Medulla oblongata (tissue), 1 donor: ENCODE measurements at regions not wholly inside any gene's neighbourhood (a gene's known extent, or its start where the extent isn't known, plus 50 kb on each side); places are given as distances from the start of the nearest gene placed in this dataset.
"Not testable (repeated sequence)": the region's sequence is repeated elsewhere in the genome, so short reads cannot be mapped to it uniquely, and the experiment has no call there.

Experiments used
- DNase-seq: peaks from one replicate; pipeline ENCODE4 v3.0.0-alpha.2; 2015; ENCODE audit errors: extremely low spot score

DNA sequence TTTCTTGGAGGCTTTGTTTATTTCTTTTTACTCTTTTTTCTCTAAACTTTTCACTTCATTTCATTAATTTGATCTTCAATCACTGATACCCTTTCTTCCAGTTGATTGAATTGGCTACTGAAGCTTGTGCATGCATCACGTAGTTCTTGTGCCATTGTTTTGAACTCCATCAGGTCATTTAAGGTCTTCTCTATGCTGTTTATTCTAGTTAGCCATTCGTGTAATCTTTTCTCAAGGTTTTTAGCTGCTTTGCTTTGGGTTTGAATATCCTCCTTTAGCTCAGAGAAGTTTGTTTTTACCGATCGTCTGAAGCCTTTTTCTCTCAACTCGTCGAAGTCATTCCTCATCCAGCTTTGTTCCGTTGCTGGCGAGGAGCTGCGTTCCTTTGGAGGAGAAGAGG is 189.9 kb downstream of the TTC6 start:
- not testable (repeated sequence) for DNase-seq

DNA sequence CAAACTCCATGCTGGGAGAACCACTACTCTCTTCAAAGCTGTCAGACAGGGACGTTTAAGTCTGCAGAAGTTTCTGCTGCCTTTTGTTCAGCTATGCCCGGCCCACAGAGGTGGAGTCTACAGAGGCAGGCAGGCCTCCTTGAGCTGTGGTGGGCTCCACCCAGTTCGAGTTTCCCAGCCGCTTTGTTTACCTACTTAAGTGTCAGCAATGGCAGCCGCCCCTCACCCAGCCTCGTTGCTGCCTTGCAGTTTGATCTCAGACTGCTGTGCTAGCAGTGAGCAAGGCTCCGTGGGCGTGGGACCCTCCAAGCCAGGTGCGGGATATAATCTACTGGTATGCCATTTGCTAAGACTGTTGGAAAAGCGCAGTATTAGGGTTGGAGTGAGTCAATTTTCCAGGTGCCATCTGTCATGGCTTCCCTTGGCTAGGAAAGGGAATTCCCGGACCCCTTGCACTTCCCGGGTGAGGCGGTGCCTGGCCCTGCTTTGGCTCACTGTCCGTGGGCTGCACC is 190.7 kb downstream of the TTC6 start:
- not testable (repeated sequence) for DNase-seq

DNA sequence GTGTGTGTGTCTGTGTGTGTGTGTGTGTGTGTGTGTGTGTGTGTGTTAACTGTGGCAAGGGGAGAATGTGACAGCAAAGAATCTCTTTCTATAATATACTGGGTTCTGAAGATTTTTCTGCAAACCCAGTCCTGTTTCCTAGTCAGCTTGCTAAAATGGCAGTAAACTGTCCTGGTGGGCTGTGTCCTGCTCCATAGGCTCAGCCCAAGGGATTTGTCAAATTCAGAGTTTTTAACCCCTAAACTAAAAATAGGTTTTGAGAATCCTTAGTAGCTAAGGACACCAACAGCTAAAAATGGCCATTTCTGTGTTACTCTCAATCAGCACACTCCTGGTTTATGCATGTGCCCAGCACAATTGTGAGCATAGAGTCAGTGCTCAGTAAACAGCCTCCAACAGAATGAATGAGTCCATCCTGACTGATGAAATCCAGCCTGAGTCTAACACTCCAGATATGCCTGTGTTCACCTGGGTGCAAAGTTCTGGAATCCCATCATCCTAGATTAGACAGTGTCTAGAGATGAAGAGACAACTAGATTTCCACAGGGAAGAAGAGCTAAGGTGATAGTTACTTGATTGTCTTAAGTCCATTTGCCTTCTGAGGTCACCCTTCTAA is 192.6 kb downstream of the TTC6 start:
- no peak for DNase-seq

DNA sequence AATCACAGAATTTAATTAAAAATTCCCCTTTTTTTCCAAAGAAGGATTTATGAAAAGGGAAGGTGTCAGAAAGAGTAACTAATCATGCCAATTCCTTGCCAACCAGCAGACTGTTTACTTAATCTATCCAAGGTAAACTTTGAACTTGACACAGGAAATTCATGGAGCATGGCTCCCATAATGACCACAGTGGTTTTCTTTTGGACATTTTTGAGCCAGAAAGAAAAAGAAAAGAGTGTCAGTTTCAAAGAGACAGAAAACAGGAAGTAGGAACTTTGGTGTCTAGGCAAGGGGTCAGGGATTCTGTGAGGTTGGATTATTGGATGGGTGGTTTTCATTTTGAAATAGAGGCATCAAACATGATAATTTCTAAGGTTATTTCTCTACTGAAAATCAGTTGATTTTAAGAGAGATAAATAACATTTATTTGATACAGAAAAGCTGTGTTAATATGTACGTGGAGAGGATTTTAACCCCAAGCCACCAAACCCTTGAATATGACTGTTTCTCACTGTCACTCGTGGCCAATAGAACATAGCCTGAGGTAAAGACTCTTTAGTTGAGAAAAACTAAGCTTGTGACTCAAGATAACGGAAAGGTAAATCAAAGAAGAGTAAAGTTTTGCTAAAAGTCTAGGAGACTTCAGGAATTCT is 196.1 kb downstream of the TTC6 start:
- DNase-seq: no peak

DNA sequence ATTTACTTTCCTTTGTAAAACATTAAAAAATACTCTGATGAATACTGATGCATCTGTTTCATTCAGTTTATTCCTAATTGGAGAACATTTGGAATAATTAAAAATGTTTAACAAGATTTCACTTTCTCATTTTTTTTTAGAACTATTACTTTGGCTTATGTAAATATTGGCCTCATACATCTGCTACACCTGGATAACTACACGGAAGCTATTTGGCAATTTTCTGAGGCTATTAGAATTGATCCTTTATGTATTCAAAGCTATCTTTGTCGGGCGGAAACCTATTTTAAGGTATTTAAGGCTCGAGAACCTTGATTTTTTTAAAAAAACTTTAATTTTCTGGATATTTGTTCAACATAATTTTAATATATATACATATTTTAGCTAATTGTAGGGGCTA is 196.7 kb downstream of the TTC6 start:
- no peak for DNase-seq

DNA sequence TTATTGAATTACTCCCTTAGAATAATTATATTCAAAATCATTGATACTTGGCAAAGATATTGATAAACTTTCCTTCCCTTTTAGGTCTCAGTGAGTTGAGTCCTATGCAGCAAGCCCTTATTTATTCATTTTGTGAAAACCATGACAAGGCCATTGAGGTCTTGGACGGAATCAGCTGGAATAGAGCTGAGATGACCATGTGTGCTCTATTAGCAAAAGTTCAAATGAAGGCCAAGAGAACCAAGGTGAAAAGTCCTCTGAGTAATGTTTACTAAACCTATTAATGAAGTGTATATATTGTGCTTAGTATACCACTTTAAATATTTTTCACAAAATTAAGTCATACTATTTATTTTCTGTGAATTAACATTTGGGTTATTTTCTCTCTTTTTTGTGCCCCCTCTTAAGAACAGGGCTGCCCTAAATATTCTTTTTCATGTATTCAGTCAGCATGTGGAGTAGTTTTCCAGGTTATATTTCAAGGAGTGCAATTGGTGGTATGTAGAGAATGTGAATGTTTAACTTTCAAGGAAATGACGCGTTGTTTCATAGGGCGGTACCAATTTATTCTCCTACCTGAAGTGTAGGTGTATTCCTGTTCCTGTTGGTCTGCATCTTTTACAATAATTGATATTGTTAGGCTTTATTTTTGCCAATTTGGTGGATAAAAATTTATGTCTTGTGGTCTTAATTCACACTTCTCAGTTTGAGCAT is 201.4 kb downstream of the TTC6 start:
- DNase-seq: no peak

DNA sequence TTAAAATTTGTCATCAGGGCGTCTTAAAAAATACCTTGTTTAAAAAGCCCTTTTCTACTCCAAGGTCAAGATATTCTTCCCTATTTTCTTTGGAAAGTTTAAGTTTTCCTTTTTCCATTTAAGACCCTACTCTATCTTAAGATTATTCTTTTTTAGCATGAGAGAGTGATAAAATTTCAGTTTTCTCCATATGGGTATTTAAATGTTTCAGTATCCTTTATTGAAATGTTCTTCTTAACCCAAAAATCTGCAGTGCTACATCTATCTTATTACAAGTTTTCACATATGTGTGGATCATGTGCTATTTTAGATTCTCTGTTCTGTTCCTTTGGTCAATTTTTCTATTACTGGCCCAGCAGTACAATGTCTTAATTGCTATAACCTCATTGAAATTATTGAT is 202.2 kb downstream of the TTC6 start:
- DNase-seq: no peak

DNA sequence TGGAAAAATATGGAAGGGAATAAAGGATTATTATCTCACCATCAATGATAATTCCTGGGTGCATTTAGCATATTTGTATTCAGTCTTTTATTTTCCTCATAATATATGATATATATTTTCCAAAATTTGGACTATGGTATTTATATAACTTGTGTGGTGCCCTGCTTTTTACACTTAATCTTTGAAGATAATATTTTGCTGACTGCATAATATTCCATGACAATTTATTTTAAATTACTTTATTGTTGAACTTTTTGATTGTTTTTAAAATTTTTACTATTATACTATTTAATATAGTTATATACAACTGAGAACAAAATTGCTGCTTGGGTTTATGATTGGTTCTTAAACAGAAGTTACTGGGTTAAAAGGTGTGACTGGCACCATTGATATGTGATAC is 212.3 kb downstream of the TTC6 start:
- DNase-seq: no peak

DNA sequence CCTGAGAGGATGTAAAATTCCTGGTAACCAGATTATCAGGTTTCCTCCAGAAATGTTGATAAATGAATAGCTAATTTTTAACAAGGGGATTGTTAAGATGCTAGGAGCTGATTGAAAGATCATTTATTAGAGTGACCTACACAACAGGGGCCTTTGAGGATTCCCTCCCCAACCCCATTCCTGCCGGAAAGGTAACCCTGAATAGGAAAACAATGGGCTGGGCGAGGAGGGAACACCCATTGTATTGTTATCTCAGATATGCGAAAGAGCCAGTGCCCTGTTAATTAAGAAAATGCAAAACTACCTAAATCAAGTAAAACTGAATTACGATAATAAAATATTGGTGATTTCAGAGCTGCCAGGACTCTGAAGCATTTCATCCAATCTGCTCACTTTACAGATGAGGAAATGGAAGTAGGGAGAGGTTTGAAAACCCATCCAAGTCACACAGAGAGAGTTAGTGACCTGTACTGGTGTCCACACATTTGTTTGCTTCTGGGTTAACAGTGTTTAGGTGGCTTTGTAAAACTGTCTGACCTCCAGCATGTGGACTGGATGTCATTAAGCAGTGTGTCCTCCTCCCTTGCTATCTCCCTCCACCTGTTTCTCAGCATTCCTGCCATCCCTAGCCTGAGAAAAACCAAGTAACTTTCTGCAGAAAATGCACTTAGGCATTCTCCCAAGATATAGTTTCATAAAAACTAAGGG is 214.8 kb downstream of the TTC6 start:
- no peak for DNase-seq

DNA sequence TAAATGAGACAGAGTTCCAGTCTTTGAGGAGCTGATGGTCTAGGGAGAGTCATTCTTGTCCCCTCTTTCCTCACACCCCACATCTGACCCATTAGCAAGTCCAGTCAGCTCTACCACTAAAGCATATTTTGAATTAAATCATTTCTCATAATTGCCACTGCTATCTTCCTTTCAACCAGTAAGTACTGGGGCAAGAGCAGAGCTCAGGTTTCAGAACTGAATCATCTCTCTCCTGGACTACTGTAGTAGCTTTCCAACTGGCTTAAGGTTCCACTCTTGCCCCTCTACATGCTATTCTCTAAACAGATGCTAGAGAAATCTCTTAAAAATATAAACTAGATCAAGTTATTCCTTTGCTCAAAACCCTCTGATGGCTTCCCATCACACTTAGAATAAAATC is 218.3 kb downstream of the TTC6 start:
- DNase-seq: no peak

DNA sequence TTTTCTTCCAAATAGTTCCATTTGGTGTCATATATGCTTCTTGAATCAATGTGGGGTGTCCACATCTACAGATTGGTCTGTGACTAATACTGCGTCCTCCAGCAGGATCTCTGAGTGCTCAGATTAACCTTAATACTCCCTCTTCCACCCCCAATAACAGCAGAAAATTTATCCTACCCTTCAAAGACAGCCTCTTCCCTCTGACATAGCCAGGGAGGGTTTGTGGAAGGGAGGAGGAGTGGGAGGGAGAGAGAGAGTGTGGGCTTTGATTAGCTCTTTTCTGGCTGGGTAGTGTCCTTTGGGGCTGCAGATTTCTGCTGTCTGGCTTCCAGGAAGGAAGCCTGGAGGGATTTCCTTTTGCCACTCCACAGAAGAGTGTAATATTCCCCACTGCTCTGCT is 220.7 kb downstream of the TTC6 start:
- DNase-seq: no peak

DNA sequence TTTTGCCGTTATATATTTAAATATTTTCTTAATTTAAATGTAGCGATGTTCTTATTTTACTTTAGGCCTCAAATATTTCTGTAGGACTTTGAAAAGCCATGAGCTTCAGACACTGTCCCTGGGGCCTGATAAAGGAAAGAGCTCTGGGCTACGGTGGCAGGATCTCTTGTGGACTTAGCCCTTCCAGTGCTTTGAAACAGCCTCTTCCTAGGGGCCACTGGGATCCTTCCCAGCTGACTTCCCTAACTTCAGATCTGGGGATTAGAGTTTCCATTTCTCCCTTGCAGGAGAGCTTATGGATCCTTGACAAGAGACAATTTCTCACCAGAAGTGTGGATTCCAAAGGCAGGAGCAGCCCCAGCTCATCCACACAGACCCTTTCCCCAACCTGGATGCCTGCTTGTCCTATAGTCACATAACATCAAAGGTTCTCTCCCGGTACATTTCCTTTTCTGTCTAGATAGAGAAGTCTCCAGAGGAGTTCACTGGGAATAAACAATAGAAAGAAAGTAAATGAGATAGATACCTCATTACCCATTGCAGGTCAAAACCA is 221.4 kb downstream of the TTC6 start:
- no peak for DNase-seq

DNA sequence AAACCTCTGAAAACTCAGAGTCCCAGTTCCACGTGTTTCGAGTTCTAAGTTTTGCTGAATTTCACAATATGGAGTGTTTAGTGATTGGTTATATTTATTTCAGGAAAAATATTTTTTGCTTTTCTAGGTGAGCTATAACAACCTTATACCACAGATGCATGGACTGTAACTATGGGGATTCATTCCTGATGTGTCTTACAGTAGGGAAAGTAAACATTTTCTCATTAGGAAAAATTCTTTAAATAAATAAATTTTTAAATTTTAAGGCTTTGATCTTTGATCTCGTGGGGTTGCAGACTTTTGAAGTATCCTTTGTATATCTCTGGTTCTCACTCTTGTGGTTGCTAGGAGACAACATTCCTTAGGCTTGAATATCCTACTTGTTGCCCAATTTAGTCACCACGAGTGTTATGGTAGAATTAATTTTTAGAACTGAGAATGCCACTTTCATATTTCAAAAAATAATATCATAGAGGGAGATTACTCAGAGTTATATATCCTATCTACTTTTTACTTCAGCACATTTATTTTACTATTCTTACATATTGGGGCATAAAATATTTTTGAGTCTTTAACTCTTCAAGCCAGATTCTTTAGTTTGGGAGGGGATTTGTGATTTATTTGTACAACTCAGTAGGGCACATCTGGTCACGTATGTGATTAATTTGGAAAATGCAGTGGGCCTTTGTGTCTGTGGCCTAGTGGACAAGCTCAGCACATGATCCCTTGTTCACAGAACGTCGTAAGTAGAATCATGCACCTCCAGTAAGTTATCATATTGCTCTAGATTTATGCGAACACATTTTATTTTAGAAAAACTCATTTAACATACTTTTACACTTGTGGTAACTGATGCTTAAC is 224.0 kb downstream of the TTC6 start:
- DNase-seq: no peak

DNA sequence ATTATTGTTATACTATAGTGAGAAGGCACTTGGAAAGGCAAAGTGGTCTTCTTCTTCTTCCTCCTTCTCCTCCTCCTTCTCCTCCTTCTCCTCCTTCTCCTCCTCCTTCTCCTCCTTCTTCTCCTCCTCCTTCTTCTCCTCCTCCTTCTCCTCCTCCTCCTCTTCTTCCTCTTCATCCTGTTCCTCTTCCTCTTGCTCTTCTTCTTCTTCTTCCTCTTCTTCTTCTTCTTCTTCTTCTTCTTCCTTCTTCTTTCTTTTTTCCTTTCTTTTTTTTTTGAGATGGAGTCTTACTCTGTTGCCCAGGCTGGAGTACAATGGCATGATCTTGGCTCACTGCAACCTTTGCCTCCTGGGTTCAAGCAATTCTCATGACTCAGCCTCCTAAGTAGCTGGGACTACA is 225.4 kb downstream of the TTC6 start:
- DNase-seq: not testable (repeated sequence)

DNA sequence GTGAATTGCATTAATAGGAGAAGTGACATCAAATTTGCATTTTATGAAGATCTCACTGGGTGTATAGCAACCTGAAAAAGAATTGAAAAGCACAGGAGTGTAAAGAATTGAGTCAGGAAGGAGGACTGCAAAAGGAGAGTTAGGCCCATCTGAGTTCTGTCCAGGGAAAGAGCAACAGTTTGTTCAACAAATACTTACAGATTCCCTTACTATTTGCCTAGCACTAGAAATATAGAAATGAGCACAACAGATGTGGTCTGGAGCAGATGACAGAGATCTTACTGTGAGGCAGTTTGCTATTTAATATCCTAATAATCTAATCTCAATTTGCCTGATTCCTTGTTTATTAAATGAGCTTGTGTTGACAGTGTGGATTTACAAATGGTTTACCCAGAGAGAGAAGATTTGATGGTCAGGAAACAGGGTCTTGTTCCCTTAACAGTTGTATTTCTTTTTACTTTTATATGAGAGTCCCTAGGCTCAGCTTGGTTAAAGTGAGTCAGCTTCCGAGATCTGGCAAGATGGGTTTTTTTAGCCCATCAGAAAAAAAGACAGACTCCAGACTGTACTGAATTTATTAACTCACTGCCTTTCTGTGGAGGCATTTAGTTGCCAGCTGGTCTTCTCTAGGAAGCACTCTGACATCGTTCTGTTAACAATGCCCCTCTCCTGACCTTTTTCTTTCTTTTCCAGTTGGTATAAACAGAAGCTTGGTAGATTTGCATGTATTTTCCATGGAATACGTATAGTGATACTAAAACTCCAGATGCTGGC is 229.7 kb downstream of the TTC6 start:
- DNase-seq: no peak

DNA sequence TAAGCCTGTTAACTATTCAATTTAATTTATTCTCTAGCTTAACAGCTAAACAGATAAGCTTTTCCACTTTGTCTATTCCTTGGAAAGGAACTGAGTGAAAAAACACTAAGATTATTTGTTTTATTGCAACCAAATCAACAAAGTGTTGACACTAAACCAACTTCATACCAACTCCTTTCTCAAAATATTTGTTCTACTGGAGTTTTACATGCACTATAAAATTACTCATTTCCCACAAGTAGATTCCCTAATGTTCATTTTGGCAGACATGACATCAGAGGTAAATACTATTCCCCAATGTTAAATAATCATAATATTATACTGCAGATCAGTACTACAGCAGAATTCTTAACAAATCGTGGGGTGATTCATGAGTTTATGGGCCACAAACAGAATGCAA is 231.4 kb downstream of the TTC6 start:
- DNase-seq: no peak

DNA sequence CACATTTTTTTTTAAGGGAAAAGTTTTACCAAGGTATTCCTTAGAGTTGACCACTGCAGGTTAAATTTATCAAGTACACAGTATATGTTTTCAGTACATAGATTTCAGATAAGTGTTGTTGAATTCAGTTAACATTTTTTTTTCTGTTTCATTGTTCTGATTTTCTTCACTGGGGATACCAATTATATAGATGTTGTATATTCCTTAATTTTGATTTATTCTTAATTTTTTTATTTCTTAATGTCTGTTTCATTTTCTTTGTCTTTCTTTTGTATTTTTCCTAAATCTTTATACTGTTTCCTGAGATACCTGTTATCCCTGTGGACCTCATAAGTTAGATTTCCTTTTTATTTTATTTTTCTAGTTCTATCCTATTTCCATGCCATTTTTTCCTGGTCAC is 234.8 kb downstream of the TTC6 start:
- DNase-seq: no peak

DNA sequence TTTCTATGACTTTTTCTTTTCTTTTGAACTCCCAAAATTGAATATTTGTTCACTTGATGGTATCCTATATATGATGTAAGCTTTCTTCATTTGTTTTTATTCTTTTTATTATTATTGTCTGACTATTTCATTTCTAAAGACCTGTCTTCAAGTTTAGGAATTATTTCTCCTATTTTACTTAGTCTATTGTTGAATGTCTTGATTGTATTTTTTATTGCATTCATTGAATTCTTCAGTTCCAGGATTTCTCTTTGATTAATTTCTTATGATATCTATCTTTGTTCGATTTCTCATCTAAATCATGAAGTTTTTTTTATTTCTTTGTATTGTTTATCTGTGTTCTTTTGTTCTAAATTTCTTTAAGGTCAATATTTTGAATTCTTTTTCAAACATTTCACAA is 238.8 kb downstream of the TTC6 start:
- DNase-seq: no peak

DNA sequence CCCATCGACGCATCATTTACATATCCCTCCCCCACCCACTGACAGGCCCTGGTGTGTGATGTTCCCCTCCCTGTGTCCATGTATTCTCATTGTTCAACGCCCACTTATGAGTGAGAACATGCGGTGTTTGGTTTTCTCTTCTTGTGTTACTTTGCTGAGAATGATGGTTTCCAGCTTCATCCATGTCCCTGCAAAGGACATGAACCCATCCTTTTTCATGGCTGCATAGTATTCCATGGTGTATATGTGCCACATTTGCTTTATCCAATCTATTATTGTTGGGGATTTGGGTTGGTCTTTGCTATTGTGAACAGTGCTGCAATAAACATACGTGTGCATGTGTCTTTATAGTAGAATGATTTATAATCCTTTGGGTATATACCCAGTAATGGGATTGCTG is 243.3 kb downstream of the TTC6 start:
- not testable (repeated sequence) for DNase-seq

DNA sequence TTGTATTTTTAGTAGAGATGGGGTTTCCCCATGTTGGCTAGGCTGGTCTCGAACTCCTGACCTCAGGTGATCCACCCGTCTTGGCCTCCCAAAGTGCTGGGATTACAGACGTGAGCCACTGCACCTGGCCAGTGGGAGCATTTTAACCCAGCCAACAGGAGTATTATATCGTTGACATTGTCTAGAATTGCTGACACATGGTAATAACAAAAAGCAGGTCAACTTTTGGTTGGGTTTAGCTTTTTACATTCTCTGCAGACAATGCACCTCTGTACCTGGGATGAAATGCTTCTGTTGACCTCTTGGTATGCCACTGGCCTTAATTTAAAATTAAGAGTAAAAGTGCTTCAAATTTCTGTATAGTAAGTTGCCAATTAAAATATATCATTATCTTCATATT is 245.6 kb downstream of the TTC6 start:
- not testable (repeated sequence) for DNase-seq
